KMS-11 (cell line): ENCODE measurements at regions not wholly inside any gene's neighbourhood (a gene's known extent, or its start where the extent isn't known, plus 50 kb on each side); places are given as distances from the start of the nearest gene placed in this dataset.

Experiments
- H2AFZ ChIP-seq: fragments of 200-600 bp; sonication (generic); 2 replicates; pipeline ENCODE4 v1.6.1; 2016; ENCODE audit warnings: antibody characterized with exemption, mixed run types, low read depth
- H3K27ac ChIP-seq: fragments of 200-600 bp; sonication (generic); 2 replicates; pipeline ENCODE4 v1.6.1; 2016; ENCODE audit warnings: mild to moderate bottlenecking, mixed run types
- H3K27me3 ChIP-seq: fragments of 200-600 bp; sonication (generic); 2 replicates; pipeline ENCODE4 v1.6.1; 2017; ENCODE audit warnings: mild to moderate bottlenecking, low read depth, mixed run types, moderate library complexity; ENCODE audit not compliant: insufficient read depth
- H3K36me3 ChIP-seq: fragments of 200-600 bp; sonication (generic); 2 replicates; pipeline ENCODE4 v1.6.1; 2017; ENCODE audit warnings: mild to moderate bottlenecking, mixed run types; ENCODE audit not compliant: insufficient read depth
- H3K4me1 ChIP-seq: fragments of 200-600 bp; sonication (generic); 2 replicates; pipeline ENCODE4 v1.6.1; 2016; ENCODE audit warnings: mild to moderate bottlenecking, low read depth, mixed run types; ENCODE audit not compliant: poor library complexity, severe bottlenecking
- H3K4me2 ChIP-seq: fragments of 200-600 bp; sonication (generic); 2 replicates; pipeline ENCODE4 v1.7.0; 2016; ENCODE audit warnings: mild to moderate bottlenecking, mixed run types
- H3K4me3 ChIP-seq: fragments of 200-600 bp; sonication (generic); IDR thresholded peaks from 2 replicates; pipeline ENCODE4 v1.6.1; 2017; ENCODE audit warnings: low read depth, low read length, mixed read lengths; ENCODE audit not compliant: insufficient read depth
- H3K79me2 ChIP-seq: fragments of 200-600 bp; sonication (generic); 2 replicates; pipeline ENCODE4 v1.6.1; 2016; ENCODE audit warnings: low read depth, mixed run types; ENCODE audit not compliant: insufficient read depth
- H3K9ac ChIP-seq: fragments of 200-600 bp; sonication (generic); 2 replicates; pipeline ENCODE4 v1.6.1; 2016; ENCODE audit warnings: mild to moderate bottlenecking, mixed run types
- H4K20me1 ChIP-seq: fragments of 200-600 bp; sonication (generic); 2 replicates; pipeline ENCODE4 v1.6.1; 2016; ENCODE audit warnings: mild to moderate bottlenecking, mixed run types; ENCODE audit not compliant: insufficient read depth
- TF ChIP-seq, protein P1 (sequence below): fragments of 200-600 bp; sonication (generic); conservative IDR thresholded peaks from 2 replicates; pipeline ENCODE4 v1.6.1; 2017; ENCODE audit warnings: low read depth, mild to moderate bottlenecking, antibody characterized with exemption, low read length, moderate library complexity, mixed read lengths

GRCh38 chr2:183665425-183665824, 541.2 kb downstream of the NUP35 start:
- no peaks in the 10 kb centered on the region for H3K27me3 ChIP-seq
- no peaks in the 10 kb centered on the region for H3K79me2 ChIP-seq
- H3K4me2 ChIP-seq: 0 out of 2 replicates have a peak overlapping the region, but pooled peaks have one; percentile 11
- H2AFZ ChIP-seq: no peak overlapping the region
- TF ChIP-seq, protein P1, sequence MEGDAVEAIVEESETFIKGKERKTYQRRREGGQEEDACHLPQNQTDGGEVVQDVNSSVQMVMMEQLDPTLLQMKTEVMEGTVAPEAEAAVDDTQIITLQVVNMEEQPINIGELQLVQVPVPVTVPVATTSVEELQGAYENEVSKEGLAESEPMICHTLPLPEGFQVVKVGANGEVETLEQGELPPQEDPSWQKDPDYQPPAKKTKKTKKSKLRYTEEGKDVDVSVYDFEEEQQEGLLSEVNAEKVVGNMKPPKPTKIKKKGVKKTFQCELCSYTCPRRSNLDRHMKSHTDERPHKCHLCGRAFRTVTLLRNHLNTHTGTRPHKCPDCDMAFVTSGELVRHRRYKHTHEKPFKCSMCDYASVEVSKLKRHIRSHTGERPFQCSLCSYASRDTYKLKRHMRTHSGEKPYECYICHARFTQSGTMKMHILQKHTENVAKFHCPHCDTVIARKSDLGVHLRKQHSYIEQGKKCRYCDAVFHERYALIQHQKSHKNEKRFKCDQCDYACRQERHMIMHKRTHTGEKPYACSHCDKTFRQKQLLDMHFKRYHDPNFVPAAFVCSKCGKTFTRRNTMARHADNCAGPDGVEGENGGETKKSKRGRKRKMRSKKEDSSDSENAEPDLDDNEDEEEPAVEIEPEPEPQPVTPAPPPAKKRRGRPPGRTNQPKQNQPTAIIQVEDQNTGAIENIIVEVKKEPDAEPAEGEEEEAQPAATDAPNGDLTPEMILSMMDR: no peak
- H3K4me3 ChIP-seq: no peak overlapping the region
- peaks cover 12% of the 10 kb centered on the region for H3K4me1 ChIP-seq
- H4K20me1 ChIP-seq: no peaks in the 10 kb centered on the region
- H3K27ac ChIP-seq: no peak overlapping the region
- H3K36me3 ChIP-seq: no peaks in the 10 kb centered on the region
- no peak overlapping the region for H3K9ac ChIP-seq

GRCh38 chr2:183666031-183666430, 541.8 kb downstream of the NUP35 start:
- no peak overlapping the region for H3K27ac ChIP-seq
- no peaks in the 10 kb centered on the region for H4K20me1 ChIP-seq
- no peaks in the 10 kb centered on the region for H3K36me3 ChIP-seq
- TF ChIP-seq, protein P1: no peak
- H3K9ac ChIP-seq: no peak overlapping the region
- H3K4me3 ChIP-seq: no peak overlapping the region
- no peaks in the 10 kb centered on the region for H3K79me2 ChIP-seq
- H3K27me3 ChIP-seq: no peaks in the 10 kb centered on the region
- H3K4me2 ChIP-seq: peak overlapping the region; percentile 11; the same call in 1 of the 2 replicates
- peaks cover 12% of the 10 kb centered on the region for H3K4me1 ChIP-seq
- no peak overlapping the region for H2AFZ ChIP-seq

GRCh38 chr2:183671233-183671632, 547.0 kb downstream of the NUP35 start:
- no peak overlapping the region for H2AFZ ChIP-seq

GRCh38 chr2:183678908-183679307, 554.7 kb downstream of the NUP35 start:
- H3K79me2 ChIP-seq: no peaks in the 10 kb centered on the region
- H2AFZ ChIP-seq: no peak overlapping the region
- H4K20me1 ChIP-seq: no peaks in the 10 kb centered on the region
- no peak overlapping the region for H3K4me3 ChIP-seq
- no peak overlapping the region for H3K4me2 ChIP-seq
- H3K36me3 ChIP-seq: no peaks in the 10 kb centered on the region
- H3K27ac ChIP-seq: no peak overlapping the region
- TF ChIP-seq, protein P1: no peak
- no peak overlapping the region for H3K9ac ChIP-seq
- H3K27me3 ChIP-seq: no peaks in the 10 kb centered on the region
- no peaks in the 10 kb centered on the region for H3K4me1 ChIP-seq

More at GRCh38 chr2:183671233-183671632, 547.0 kb downstream of the NUP35 start:
- H3K36me3 ChIP-seq: no peaks in the 10 kb centered on the region
- no peak overlapping the region for H3K4me2 ChIP-seq
- H3K4me1 ChIP-seq: peaks cover under 1% of the 10 kb centered on the region
- no peaks in the 10 kb centered on the region for H4K20me1 ChIP-seq
- H3K27me3 ChIP-seq: no peaks in the 10 kb centered on the region
- no peak overlapping the region for H3K27ac ChIP-seq
- TF ChIP-seq, protein P1: no peak
- no peaks in the 10 kb centered on the region for H3K79me2 ChIP-seq
- no peak overlapping the region for H3K4me3 ChIP-seq
- H3K9ac ChIP-seq: no peak overlapping the region
